Ishikawa (cell line): ENCODE measurements at regions not wholly inside any gene's neighbourhood (a gene's known extent, or its start where the extent isn't known, plus 50 kb on each side); places are given as distances from the start of the nearest gene placed in this dataset.

Experiments
- CEBPB ChIP-seq: IDR thresholded peaks from 2 replicates; pipeline ENCODE4 v1.6.1; 2012
- EP300 ChIP-seq: IDR thresholded peaks from 2 replicates; pipeline ENCODE4 v1.6.1; 2012; ENCODE audit warnings: borderline replicate concordance
- FOXM1 ChIP-seq: IDR thresholded peaks from 2 replicates; pipeline ENCODE4 v1.6.1; 2012; ENCODE audit warnings: low read depth, borderline replicate concordance
- NFIC ChIP-seq: IDR thresholded peaks from 2 replicates; pipeline ENCODE4 v1.6.1; 2012
- TCF12 ChIP-seq: IDR thresholded peaks from 2 replicates; pipeline ENCODE4 v1.6.1; 2012; ENCODE audit warnings: low read depth
- TEAD4 ChIP-seq: IDR thresholded peaks from 2 replicates; pipeline ENCODE4 v1.6.1; 2012
- YY1 ChIP-seq: IDR thresholded peaks from 2 replicates; pipeline ENCODE4 v1.6.1; 2012; ENCODE audit warnings: low read depth
- TF ChIP-seq, protein P1 (sequence below): IDR thresholded peaks from 2 replicates; pipeline ENCODE4 v1.6.1; 2012; ENCODE audit warnings: low read depth, mild to moderate bottlenecking

DNA sequence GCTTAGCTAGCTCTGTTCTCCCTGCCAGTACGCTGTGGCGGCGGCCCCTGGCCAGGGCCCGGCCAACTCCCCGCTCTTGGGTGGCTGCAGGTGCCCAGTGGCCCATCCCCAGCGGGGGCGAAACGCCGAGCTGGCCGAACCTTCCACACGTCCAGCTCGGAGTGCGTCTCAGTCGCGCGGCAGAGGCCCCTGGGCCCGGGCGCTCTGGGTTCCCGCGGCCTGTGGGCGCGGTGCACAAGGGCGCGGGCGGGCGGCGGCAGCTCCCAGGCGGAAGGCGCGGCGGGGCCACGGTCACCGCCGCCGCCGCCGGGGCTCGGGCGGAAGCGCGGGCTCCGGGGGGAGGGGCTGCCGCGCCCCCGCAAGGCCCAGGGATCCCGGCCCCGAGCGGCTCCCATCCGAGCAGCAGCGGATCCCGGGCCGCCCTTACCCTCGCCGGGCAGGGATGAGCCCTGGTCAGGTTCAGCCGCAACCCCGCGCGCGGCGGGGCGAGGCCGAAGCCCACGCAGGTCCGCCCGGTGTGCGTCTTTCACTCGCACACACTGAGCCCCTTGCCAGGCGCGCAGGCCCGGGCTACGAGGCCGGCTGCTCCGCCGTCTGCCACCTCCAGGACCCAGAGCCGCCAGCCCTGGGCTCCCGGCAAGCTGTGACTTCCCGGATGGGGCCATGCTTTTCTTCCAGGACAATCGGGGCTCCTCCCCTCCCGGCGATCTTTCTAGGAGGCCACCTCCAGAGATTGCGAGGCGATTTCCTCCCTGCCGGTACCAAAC lies 54.2 kb downstream of the CCDC54 start:
- TF ChIP-seq NFIC (no peak), TEAD4 (no peak), FOXM1 (no peak), CEBPB (no peak), YY1 (peak; percentile 77), TCF12 (no peak), EP300 (no peak)
- TF ChIP-seq, protein P1, sequence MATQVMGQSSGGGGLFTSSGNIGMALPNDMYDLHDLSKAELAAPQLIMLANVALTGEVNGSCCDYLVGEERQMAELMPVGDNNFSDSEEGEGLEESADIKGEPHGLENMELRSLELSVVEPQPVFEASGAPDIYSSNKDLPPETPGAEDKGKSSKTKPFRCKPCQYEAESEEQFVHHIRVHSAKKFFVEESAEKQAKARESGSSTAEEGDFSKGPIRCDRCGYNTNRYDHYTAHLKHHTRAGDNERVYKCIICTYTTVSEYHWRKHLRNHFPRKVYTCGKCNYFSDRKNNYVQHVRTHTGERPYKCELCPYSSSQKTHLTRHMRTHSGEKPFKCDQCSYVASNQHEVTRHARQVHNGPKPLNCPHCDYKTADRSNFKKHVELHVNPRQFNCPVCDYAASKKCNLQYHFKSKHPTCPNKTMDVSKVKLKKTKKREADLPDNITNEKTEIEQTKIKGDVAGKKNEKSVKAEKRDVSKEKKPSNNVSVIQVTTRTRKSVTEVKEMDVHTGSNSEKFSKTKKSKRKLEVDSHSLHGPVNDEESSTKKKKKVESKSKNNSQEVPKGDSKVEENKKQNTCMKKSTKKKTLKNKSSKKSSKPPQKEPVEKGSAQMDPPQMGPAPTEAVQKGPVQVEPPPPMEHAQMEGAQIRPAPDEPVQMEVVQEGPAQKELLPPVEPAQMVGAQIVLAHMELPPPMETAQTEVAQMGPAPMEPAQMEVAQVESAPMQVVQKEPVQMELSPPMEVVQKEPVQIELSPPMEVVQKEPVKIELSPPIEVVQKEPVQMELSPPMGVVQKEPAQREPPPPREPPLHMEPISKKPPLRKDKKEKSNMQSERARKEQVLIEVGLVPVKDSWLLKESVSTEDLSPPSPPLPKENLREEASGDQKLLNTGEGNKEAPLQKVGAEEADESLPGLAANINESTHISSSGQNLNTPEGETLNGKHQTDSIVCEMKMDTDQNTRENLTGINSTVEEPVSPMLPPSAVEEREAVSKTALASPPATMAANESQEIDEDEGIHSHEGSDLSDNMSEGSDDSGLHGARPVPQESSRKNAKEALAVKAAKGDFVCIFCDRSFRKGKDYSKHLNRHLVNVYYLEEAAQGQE = 0 out of 2 replicates have a peak, but pooled peaks have one; percentile 15
